Loucy (cell line): ENCODE measurements at regions not wholly inside any gene's neighbourhood (a gene's known extent, or its start where the extent isn't known, plus 50 kb on each side); places are given as distances from the start of the nearest gene placed in this dataset.
A peak's percentile ranks its signal among the peaks of the same experiment; 100 is the strongest.

Experiments
- H2AFZ ChIP-seq: fragments of 200-600 bp; sonication (generic); 2 replicates; pipeline ENCODE4 v1.6.0; 2016; ENCODE audit warnings: antibody characterized with exemption, mild to moderate bottlenecking, low read length, moderate library complexity
- H3F3A ChIP-seq: fragments of 200-600 bp; 2 replicates; pipeline ENCODE4 v1.6.0; 2016; ENCODE audit warnings: antibody characterized with exemption, low read depth, mild to moderate bottlenecking
- H3K27me3 ChIP-seq: fragments of 200-600 bp; sonication (generic); 2 replicates; pipeline ENCODE4 v1.6.1; 2014; ENCODE audit warnings: low read length, mild to moderate bottlenecking; ENCODE audit not compliant: insufficient read depth, poor library complexity, severe bottlenecking
- H3K36me3 ChIP-seq: fragments of 200-600 bp; sonication (generic); 2 replicates; pipeline ENCODE4 v1.6.1; 2016; ENCODE audit warnings: low read length; ENCODE audit not compliant: insufficient read depth
- H3K4me1 ChIP-seq: fragments of 200-600 bp; sonication (generic); 2 replicates; pipeline ENCODE4 v1.5.1; 2014; ENCODE audit warnings: low read length, mild to moderate bottlenecking; ENCODE audit not compliant: insufficient read depth, poor library complexity, severe bottlenecking
- H3K4me2 ChIP-seq: fragments of 200-600 bp; sonication (generic); 2 replicates; pipeline ENCODE4 v1.6.0; 2014; ENCODE audit warnings: antibody characterized with exemption, low read length, low read depth, mild to moderate bottlenecking; ENCODE audit not compliant: poor library complexity, severe bottlenecking
- H3K4me3 ChIP-seq: fragments of 200-600 bp; sonication (generic); 2 replicates; pipeline ENCODE4 v1.5.1; 2014; ENCODE audit warnings: low read length, mild to moderate bottlenecking, mixed read lengths; ENCODE audit not compliant: poor library complexity, severe bottlenecking
- H3K79me2 ChIP-seq: fragments of 200-600 bp; sonication (generic); 2 replicates; pipeline ENCODE4 v1.6.1; 2014; ENCODE audit warnings: low read length; ENCODE audit not compliant: insufficient read depth
- H3K9ac ChIP-seq: fragments of 200-600 bp; sonication (generic); 2 replicates; pipeline ENCODE4 v1.6.0; 2014; ENCODE audit warnings: mild to moderate bottlenecking, low read depth, low read length, moderate library complexity; ENCODE audit not compliant: poor library complexity, severe bottlenecking
- H3K9me2 ChIP-seq: fragments of 200-600 bp; sonication (generic); replicated peaks from 2 replicates; pipeline ENCODE4 v1.6.1; 2016; ENCODE audit warnings: low read depth, low read length, mixed read lengths
- H3K9me3 ChIP-seq: fragments of 200-600 bp; sonication (generic); 2 replicates; pipeline ENCODE4 v1.6.1; 2014; ENCODE audit warnings: mild to moderate bottlenecking, antibody characterized with exemption, low read length, low read depth; ENCODE audit not compliant: insufficient read depth
- H4K20me1 ChIP-seq: fragments of 200-600 bp; sonication (generic); 2 replicates; pipeline ENCODE4 v1.6.0; 2014; ENCODE audit warnings: antibody characterized with exemption, low read length, mild to moderate bottlenecking; ENCODE audit not compliant: insufficient read depth, poor library complexity, severe bottlenecking
- EZH2phosphoT487 ChIP-seq: fragments of 200-600 bp; IDR thresholded peaks from 2 replicates; pipeline ENCODE4 v1.6.1; 2018; ENCODE audit warnings: antibody characterized with exemption, mild to moderate bottlenecking, moderate library complexity, borderline replicate concordance
- TF ChIP-seq, protein P1 (sequence below): fragments of 200-600 bp; sonication (generic); conservative IDR thresholded peaks from 2 replicates; pipeline ENCODE4 v1.5.1; 2014; ENCODE audit warnings: mild to moderate bottlenecking, antibody characterized with exemption, low read length

DNA sequence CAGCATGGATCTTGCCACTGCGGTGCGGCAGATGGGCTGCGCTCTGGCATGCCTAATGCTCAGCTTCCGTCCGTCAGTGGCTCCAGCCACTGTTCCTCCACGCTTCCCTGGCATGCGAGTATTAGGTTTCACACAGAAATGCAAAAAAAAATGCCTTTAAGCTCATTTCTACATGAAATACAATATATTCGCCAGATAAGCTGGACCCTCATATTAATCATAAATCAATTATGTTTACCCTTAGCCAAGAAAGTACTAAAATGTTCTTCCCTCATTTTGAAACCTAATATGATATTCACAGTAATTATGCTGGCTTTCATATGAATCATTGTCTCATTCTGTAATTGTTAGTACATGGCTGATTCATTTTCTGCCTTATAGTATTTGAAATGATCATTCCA lies 115.5 kb upstream of the FAM241A start:
- no peak for TF ChIP-seq EZH2phosphoT487
- TF ChIP-seq, protein P1, sequence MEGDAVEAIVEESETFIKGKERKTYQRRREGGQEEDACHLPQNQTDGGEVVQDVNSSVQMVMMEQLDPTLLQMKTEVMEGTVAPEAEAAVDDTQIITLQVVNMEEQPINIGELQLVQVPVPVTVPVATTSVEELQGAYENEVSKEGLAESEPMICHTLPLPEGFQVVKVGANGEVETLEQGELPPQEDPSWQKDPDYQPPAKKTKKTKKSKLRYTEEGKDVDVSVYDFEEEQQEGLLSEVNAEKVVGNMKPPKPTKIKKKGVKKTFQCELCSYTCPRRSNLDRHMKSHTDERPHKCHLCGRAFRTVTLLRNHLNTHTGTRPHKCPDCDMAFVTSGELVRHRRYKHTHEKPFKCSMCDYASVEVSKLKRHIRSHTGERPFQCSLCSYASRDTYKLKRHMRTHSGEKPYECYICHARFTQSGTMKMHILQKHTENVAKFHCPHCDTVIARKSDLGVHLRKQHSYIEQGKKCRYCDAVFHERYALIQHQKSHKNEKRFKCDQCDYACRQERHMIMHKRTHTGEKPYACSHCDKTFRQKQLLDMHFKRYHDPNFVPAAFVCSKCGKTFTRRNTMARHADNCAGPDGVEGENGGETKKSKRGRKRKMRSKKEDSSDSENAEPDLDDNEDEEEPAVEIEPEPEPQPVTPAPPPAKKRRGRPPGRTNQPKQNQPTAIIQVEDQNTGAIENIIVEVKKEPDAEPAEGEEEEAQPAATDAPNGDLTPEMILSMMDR = no peak
- no peak overlapping the region for H3K9ac ChIP-seq

DNA sequence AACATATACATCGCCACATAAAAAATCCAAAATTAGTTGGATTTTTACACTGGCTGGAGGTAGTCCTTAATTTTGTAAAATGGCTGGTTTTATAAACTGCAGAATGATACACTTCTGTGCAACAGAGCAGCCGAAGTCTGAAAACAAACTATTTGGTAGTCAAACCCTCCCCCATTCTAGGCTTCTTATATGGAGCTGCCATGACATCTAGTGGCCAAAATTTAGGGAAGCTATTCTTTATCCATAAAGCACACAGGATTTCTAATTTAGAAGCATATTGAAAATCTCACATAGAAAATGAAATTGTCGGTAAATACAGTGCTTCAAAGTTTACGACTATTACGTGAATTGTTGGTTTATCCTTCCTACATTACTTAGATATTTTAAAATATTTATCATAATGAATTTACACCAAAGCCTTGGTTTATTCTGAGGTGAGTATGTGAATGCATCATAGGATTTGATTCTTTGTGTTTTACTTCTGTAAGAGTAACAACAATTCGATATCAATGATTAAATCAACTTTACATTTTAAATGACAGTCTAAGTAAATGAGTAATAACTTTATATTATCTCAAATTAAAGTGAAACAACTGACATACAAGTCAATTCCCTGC lies 113.4 kb upstream of the FAM241A start:
- no peak overlapping the region for H3K4me2 ChIP-seq

More for the DNA sequence above, 115.5 kb upstream of the FAM241A start:
- Histone ChIP-seq H3K79me2 (no peaks in the 10 kb centered on the region), H4K20me1 (no peaks in the 10 kb centered on the region), H3K27me3 (no peaks in the 10 kb centered on the region), H3K9me2 (no peaks in the 10 kb centered on the region), H3K9me3 (no peaks in the 10 kb centered on the region), H2AFZ (no peak overlapping the region), H3K4me3 (no peak overlapping the region), H3K36me3 (no peaks in the 10 kb centered on the region), H3F3A (no peaks in the 10 kb centered on the region), H3K4me1 (peaks cover 8% of the 10 kb centered on the region), H3K4me2 (no peak overlapping the region)

DNA sequence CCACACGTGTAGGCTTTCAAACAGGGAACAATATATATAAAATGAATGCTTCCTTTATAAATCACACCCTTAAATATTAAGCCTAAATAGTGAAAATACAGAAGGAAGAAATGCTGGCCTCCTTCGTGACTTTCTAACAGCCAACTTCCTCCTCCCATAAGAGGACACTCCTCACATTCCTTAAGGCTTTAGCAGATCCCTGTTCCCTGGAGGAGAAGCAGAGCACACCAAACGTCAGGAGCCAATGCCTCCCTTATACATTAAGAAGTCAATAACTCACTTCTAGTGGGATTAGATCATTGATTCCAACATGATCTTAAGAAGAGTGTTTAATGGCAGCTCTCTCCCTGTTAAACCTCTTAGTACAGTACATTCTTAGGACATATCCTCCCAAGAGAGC lies 108.4 kb upstream of the FAM241A start:
- H2AFZ ChIP-seq = no peak overlapping the region
- H3K4me1 ChIP-seq = no peaks in the 10 kb centered on the region
- H3K36me3 ChIP-seq = no peaks in the 10 kb centered on the region
- H3K9me2 ChIP-seq = no peaks in the 10 kb centered on the region
- no peaks in the 10 kb centered on the region for H4K20me1 ChIP-seq
- no peaks in the 10 kb centered on the region for H3K79me2 ChIP-seq
- no peak overlapping the region for H3K4me3 ChIP-seq
- no peak overlapping the region for H3K4me2 ChIP-seq
- H3K9me3 ChIP-seq = no peaks in the 10 kb centered on the region
- TF ChIP-seq, protein P1 = no peak
- TF ChIP-seq EZH2phosphoT487 = no peak
- no peaks in the 10 kb centered on the region for H3F3A ChIP-seq
- no peaks in the 10 kb centered on the region for H3K27me3 ChIP-seq
- no peak overlapping the region for H3K9ac ChIP-seq

More for the DNA sequence above, 113.4 kb upstream of the FAM241A start:
- no peaks in the 10 kb centered on the region for H4K20me1 ChIP-seq
- no peaks in the 10 kb centered on the region for H3K27me3 ChIP-seq
- H3K9ac ChIP-seq = no peak overlapping the region
- no peak overlapping the region for H3K4me3 ChIP-seq
- H3K79me2 ChIP-seq = no peaks in the 10 kb centered on the region
- no peaks in the 10 kb centered on the region for H3K9me2 ChIP-seq
- peaks cover 8% of the 10 kb centered on the region for H3K4me1 ChIP-seq
- H2AFZ ChIP-seq = 0 out of 2 replicates have a peak overlapping the region, but pooled peaks have one; percentile 15
- no peaks in the 10 kb centered on the region for H3K9me3 ChIP-seq
- TF ChIP-seq, protein P1 = peak; percentile 91
- TF ChIP-seq EZH2phosphoT487 = no peak
- H3K36me3 ChIP-seq = no peaks in the 10 kb centered on the region
- no peaks in the 10 kb centered on the region for H3F3A ChIP-seq
